HG03439 (cell line): ENCODE measurements at regions not wholly inside any gene's neighbourhood (a gene's known extent, or its start where the extent isn't known, plus 50 kb on each side); places are given as distances from the start of the nearest gene placed in this dataset.

Source experiments
- ATAC-seq: cut with Tn5 transposase; IDR thresholded peaks from one replicate; pipeline ENCODE4 v1.9.1; 2021; ENCODE audit warnings: mild to moderate bottlenecking, moderate library complexity; ENCODE audit not compliant: unreplicated experiment

DNA sequence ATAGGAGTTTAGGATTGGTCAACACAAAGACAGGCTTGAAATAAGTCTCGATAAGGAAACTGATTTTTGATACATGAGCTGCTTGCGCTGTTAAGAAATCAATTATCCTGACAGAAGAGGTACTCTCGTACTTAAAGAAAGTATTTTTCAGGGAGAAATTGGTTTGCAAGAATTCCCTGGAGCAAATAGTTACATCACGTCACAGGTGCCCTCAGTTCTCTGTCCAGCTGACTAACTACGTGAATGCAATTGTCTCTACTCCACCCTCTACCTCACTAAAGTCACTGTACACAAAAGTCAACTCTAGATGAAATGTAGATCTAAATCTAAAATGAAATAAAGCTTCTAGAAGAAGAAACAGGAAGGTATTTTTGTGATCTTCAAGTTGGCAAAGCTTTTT lies 130.6 kb upstream of the KCNJ16 start:
- ATAC-seq = no peak

DNA sequence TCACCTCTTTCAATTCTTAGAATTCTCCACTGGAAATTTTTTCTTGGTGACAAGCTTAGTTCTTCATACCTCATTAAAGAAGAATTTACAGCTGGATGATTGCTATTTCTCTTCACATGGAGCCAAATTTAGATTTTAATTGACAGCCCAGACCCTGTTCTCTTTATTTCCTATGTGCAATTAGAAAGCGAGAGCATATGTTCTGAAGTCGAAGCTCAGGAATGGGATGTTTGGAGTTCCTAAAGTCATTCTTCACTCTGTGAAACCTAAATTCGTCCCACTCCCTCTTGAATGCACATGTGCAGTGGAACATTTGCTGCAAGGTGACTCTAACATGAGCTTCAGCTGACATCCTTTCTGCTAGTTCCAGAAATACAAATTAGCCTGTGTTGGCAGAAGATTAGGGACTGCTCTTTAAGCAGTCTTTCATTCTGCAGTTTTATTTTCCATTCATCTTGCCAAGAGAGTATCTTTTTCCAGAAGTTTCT lies 129.3 kb upstream of the KCNJ16 start:
- ATAC-seq = no peak

DNA sequence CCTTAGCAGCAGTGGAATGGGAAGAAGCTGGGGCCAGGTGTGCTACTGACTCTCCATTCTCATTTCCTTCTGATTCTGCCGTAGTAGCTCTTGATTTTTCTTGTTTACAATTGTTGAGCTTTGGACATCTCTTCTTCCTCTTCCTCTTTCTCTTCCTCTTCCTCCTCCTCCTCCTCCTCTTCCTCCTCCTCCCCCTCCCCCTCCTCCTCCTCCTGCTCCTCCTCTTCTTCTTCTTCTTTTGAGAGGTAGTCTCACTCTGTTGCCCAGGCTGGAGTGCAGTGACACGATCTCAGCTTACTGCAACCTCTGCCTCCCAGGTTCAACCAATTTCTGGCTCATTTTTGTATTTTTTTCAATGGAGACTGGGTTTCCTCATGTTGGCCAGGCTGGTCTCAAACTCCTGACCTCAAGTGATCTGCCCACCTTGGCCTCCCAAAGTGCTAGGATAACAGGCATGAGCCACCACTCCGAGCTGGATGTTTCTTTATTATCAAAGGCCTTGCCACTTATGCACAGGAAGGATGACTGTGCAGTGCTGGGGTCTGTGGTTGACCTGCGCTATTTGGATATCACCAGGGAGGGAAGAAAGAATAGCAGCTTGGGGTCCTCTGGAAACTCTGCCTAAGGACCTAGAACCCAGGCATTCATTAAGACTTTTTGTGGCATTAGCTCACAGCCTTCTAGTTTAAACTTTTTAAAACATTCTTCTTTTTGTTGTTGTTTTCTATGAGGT lies 127.8 kb upstream of the KCNJ16 start:
- no peak for ATAC-seq

DNA sequence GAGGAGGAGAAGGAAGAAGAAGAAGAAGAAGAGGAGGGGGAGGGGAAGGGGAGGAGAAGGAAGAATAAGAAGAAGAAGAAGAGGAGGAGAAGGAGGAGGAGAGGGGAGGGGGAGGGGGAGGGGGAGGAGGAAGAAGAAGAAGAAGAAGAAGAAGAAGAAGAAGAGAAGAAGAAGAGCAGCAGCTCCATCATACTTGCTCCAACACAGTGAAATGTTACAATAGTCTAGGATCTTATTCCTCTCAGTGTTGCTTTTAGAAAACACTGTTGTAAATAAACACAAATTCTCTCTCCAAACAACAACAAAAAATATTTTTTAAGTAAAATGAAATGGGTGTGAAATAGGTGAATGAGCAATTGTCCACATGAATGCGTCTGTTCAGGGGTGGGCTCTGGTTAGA lies 126.6 kb upstream of the KCNJ16 start:
- ATAC-seq = no peak

DNA sequence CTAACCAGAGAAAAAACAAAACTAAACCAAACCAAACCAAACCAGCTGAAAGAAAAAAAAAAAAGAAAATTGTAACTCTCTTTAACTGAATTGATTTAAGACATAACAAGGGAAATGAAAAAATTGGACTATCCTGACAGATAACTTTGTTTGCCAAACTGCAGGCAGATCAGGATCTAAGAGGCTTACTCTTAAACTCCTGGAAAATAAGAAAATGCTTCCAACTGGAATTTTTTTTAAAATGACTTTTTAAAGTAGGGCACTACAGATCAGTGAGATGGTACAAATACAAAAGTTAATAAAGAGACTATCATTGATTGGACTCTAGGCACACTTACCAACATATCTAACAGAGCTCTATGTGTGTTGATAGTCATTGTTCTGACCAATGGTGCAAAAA lies 125.5 kb upstream of the KCNJ16 start:
- ATAC-seq = no peak

DNA sequence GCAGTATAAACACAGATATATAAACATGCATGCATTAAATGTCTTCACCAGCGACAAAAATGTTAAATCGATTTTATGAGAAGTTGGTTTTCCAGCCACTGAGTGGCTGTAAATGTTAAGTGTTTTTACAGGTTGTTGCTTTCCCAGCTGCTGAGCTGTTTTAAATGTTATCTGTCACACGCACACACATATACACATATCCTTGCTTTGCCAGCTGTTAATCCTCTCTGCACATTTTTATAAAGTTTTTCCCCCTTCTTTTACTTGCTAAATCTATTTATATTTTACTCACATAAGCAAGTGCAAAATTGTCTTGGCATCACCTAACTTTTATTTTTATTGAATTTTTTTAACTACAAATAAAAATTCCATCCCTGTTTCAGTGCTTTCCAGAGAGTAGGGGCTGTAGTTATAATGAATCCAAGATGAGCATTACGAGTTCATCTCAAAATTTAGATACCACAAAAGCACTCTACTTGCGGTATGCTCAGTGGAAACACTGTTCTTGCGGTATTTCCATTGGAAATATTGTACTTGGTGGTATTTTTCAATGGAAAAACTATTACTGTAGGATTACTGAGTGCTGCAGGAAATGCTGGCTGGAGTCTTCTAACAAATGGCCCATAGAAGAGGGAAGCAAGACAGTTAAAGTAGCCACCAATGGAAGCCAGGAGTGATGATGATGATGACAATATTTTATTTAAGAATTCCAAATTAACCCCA lies 124.9 kb upstream of the KCNJ16 start:
- no peak for ATAC-seq

DNA sequence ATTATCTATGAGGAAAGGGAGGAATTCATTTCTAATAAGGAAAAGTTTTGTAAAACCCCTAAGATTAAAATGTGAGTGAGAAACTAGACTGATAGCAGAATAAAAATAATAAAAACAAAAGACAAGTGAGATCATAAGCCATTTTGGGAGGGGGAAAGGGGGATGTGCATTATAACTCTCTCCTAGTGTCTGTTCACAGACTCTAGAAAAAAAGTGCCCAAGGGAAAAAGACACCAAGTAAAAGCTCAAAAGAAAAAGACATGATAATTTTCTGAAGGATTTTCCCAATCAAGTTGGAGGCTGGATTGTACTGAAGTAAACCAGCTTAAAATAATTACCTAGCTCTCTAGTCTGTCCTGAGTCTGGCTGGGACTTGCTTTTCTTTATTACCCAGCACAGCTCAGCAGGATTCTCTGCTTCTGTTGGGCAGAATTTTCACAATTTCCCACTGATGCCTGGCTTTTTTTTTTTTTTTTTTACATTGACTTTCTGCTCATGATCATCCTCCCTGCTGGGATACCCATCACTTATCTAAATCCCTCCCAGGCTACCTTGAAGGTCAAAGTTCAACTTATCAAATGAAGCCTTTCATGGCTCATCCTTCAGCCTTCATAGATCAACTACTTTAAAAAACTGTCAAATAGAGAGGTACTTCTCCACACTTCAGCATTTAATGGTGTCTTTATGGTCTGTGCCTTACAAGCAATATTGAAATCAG lies 124.2 kb upstream of the KCNJ16 start:
- no peak for ATAC-seq

DNA sequence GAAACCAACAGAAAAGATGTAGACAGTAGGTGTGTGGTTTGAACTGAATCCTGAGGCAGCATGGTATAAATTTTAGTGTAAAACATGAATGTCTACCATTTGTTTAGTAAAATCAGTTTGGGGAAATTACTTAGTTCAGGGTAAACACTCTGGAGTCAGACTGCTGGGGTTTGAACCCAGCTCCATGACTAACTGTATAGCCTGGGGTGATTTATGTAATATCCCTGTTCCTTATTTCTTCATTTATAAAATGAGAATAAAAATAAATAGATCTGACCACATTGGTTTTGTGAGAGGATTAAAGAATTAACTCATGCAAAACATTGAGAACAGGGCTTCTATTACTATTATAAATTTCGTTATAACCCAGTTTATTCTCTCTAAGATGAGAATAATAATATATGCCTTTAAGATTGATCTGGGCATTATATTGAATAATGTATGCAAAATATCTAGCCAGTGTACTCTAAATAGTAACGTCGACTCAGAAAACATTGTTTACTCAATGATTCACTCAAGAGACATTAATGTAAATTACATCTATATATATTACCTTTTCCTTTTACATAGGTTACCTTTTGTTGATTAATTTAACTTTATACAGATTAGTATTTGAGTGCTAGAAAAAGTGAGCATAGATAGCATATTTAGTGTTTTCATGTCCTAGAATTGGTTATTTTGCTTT lies 120.6 kb upstream of the KCNJ16 start:
- no peak for ATAC-seq

DNA sequence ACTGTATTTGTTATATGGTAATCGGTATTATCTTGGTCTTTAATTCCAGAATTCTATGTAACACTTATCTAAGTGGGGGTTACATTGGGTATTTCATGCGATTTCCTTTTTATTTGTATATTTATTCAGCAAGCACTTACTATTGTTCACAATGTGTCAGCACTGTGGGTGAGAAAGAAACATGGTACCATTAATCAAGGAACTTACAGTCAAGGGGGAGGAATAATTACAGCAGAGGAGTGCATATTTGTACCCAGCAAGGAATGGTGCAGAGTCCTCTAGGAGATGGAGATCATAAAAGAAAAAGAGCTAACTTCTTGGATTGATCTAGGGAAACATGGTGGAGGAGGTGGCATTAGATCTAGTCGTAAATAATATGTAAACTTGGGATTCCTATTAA lies 117.0 kb upstream of the KCNJ16 start:
- no peak for ATAC-seq

DNA sequence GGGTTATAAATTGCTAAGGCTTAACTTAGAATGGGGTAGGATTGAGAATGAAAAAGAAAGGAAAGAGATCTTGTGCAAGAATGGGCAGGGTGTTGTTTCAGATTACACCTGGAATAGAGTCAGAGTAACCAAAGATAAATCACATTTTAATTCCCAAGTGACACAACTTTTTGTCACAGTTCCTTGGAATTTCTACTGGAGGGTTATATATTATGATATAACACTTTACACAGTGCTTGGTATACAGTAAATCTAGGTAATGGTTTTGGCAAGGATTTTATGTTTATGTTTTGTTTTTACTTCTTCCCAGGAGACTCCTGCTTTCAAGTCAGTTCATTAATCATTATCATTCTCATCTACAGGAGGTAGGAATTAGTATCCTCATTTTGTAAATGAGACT lies 115.7 kb upstream of the KCNJ16 start:
- no peak for ATAC-seq

DNA sequence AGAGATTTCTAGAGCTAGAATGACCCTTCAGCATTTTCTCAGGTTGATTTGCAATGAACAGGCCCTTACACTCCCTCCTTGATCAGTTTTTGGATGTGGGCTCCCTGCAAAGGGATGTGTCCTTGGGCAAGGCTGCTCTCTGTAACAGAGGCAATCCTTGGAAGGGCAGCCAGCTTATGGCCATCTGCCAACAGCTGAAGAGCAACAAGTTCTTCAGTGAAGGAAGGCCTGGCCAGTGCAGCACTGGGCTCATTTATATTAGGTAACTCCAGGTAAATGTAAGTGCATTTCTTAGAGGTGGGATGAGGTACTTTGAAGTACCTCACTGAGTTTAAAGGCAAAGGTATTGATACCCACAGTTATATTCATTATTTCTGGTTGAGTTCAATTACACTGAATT lies 114.3 kb upstream of the KCNJ16 start:
- no peak for ATAC-seq

DNA sequence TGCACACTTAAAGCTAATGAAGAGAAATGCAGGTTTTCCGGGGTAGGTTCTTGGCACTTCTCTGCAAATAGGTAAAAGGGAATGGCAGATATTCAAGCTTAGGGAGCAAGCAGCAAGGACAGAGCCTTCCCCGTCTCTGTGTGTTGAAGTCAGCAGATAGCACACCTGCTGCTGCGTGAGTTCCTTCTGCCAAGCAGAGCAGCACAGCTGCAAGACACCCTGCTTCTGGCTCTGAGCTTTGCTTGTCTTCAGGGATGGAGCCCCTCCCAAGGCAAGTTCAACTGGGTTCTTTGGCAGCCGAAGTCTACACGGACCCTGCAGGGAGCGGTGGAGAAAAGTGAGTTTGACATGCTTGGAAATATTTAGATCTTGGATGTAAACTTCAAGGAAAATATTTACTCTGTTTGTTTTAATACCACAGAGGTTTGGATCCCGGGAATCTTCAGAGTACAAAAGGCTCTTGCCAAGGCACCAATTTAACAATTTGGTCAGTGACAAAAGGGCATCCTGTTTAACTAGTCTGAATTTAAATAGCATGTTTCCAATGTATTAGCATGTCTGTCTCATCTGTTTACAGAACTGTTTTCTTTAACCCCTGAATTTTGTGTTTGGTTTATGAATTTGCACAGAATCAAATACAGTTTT lies 113.4 kb upstream of the KCNJ16 start:
- no peak for ATAC-seq

DNA sequence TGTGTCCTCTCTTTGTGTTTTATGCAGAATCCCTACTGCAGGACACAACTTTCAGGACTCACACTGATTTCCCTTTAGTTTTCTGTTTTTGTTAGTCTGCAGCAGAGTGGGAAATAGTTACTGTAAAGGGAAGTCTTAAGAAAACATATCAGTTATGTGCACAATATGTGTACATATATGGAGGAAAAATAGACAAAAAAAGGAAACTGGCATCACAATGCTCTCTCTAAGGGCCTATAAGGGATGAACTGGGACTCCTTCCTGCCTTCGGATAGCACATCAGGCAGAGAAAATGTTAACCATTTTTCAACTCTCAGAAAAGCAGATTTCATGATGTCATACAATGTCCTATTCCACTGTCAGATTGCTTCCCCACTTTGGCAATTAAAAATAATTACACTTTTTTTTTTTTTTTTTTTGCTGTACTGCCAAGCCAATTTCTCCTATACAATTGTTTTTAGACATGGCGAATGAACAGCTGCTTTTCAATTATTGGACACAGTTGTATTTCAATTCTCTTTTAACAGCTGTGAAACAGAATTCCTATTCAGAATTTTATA lies 112.5 kb upstream of the KCNJ16 start:
- no peak for ATAC-seq

DNA sequence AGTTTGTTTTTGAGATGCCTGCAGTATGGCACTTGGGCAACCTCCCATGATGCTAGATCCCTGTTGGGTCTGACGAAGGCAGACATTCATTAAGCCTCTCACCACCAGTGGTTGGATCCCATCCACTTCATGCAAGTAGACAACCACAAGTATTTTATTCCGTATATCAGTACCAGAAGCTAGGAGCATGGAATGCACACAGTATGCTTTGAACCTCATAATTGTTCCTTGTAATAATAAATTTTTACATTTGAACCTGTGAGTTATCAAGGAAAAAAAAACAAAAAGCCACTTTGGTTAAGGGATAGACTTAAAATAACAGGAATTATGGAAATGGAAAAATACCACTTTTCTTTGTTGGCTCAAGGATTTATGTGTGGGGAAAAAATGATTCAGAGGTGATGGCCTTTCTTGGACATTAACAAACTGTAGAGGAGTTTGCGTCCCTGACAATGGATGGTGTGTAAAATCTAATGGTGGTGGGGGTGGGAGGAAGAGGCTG lies 107.1 kb upstream of the KCNJ16 start:
- ATAC-seq = no peak

DNA sequence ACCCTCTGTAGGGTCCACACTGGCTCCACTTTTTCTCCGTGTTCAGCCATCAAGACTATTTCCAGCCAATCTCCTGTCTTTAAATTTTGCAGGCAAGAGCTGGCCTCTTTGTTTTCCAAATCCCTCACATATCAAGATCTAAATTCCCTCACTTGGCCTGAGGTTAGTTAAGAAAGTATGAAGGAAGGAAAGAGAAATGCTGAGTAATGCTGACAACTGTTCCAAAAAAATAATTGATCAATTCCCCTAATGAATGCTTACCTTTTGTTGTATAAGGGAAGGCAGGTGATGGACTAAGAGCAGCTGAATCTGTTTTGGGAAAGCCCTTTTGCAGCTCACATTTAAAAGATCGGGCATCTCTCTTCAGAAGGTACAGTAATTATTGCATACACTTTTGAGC lies 105.1 kb upstream of the KCNJ16 start:
- no peak for ATAC-seq

DNA sequence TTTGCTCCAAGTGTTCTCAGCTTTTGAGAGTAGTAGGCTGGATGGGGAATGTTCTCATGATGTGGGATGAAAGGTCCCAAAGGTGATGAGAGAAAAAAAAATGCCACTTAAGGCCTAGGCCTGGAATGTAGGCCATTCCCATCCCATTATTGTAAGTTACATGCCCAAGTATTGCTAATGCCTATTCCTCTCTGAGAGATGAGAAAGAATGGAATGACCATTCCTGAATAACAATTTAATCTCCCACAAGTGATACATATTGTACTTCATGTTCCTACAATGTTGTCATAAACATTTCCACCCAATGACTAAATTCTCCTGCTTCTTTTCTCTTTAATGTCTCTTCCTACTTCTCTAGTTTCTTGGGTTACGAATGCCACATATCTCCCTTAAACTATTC lies 102.8 kb upstream of the KCNJ16 start:
- ATAC-seq = no peak

DNA sequence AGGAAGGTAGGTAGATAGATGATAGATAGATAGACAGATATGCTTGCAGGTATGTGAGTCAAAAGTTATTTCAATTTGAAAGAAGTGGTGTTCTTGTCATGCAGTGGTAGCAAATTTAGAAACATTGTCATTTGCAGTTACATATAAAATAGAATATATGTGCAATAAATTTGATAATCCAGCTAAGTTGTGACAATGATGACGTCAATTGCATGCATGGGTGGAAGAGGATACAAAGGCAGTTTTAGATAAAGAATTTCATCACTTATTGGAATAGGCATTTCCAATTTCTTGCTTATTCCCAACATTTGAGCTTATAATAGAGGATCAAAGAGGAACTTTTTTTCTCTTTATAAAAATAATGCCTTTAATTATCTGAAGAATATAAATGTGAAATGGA lies 99.2 kb upstream of the KCNJ16 start:
- ATAC-seq = no peak

DNA sequence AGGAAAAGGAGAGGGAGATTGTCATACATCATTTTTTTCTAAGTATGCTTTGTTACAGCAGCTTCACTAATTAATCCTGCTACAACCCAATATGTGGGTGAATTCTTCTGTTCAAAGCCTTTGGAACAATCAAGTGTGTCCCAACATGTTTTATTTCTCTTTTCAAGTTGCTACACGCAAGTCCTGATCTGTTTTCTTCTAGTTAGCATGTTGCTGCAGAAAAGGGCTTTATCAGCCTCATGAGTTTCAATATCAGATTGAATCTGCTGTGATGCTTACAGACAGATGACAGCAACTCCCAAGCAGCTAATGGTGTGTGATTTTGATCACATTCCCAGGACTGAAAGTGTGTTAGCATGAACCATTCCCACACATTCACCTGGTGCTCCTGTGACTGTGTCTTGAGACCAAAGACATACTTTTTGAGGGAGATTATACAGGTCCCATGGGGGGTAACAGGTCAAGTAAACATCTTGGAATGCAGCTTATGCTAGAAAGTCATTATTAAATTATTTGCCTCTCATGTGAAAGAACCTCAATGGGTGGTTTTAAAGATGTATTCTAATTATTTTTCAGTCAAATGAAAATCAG lies 96.9 kb upstream of the KCNJ16 start:
- ATAC-seq = no peak

DNA sequence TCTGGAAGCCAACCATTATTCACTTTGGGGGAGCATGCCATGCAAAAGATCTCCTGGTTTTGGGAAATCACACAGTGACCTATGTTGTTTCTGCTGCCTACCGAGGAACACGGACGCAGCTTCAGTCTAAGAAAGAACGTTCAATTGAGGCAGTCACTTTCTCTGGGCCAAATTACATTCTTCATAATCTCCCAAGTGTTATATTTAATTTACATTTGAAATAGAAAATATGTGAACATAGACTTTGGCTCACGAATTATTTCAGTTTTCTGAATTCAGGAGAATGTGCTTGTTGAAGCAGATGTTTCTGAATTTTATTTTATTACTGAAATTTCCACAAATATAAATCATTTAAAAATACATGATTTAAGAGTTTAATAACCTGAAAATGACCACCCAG lies 93.6 kb upstream of the KCNJ16 start:
- ATAC-seq = no peak

DNA sequence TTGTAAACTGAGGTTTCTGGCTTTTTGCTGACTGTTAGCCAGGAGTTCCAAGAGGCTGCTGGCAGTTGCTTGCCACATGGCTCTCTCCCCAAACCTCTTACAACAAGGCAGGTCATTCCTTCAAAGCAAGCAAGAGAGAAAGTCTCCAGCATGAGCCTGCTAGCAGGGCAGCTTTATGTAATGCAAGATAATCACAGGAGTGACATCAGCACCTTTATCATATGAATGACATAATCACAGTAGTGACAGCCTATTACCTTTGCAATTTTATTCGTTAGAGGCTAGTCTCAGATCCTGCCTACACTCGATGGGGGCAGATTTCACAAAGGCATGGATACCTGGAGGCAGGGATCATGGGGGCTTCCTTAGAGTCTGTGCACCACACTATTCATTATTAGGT lies 79.5 kb upstream of the KCNJ16 start:
- no peak for ATAC-seq
